ENCODE measurements at regions not wholly inside any gene's neighbourhood (a gene's known extent, or its start where the extent isn't known, plus 50 kb on each side); places are given as distances from the start of the nearest gene placed in this dataset.

DNA sequence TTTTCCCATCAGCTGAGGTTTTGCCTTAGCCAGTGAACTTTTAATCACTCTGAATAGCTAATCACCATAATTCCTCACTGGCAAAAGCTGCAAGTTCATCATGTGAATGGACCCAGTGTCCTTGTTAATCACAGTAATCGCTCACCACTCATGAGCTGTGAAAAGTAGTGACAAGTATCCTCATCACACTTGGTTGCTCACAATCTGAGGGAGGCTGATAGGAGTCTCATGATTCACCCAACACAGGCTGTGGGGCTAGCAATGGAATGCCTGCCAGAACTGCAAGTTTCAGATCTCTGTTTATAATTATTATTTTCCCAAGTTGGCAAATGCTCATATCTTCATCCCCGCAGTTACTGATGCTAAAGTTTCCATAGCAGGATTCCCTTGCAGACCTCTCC lies 467.2 kb downstream of the KIF4B start:
- in situ Hi-C loops (cut with HindIII; ENCODE audit: low pct_unique_long_range_greater_than_20kb, low sequenced_read_pairs) (no loop called here), intact Hi-C loops (cut with micrococcal nuclease; ENCODE audit: unreplicated experiment) (no loop called here)
- no TSS peak for BruUV-seq (replicated peaks)
- H3K27ac ChIP-seq (ENCODE audit: low read length): no peak overlapping the region
- H3K27me3 ChIP-seq (ENCODE audit: control insufficient read depth, insufficient read depth, low read length): no peaks in the 10 kb centered on the region
- ATAC-seq (no peak), DNase-seq (ENCODE audit: low read depth, low spot score) (no peak)
- POLR2A ChIA-PET: no interaction called here
- H3K4me1 ChIP-seq (ENCODE audit: control insufficient read depth, insufficient read depth, low read length): no peaks in the 10 kb centered on the region
- H3K4me3 ChIP-seq (ENCODE audit: low read depth in 2 of 2, low read length in 2 of 2): no peak overlapping the region
- no peaks in the 10 kb centered on the region for H3K9me3 ChIP-seq (ENCODE audit: control insufficient read depth, insufficient read depth, low read depth, low read length)
- CTCF ChIA-PET: no interaction called here
- no peaks in the 10 kb centered on the region for H3K36me3 ChIP-seq (ENCODE audit: control insufficient read depth, insufficient read depth, low read length)
- no peak for TF ChIP-seq POLR2AphosphoS5 (IDR thresholded peaks at IDR 0.05; ENCODE audit: low read depth, low read length)

DNA sequence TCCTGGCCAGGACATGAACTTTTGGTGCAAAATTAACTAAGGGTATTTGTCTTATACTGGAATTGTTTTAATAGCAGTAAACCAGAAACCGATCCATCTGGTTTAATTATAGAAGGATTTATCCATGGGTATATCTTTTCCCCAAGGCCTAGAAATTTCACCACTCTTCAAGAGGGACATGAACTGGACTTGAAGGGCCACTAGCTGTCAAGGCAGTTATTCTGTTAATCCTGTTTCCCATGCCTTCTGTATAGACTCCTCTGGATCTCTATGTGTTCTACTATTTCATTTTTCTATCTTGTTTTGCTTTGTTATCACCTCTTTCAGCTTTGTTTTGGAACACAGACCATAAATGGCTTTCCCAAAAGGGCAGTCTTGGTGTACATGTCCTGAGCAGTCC lies 467.6 kb downstream of the KIF4B start:
- DNase-seq (ENCODE audit: low read depth, low spot score) (no peak), ATAC-seq (no peak)
- no TSS peak for BruUV-seq (replicated peaks)
- no peaks in the 10 kb centered on the region for H3K36me3 ChIP-seq (ENCODE audit: control insufficient read depth, insufficient read depth, low read length)
- no peaks in the 10 kb centered on the region for H3K27me3 ChIP-seq (ENCODE audit: control insufficient read depth, insufficient read depth, low read length)
- H3K4me3 ChIP-seq (ENCODE audit: low read depth in 2 of 2, low read length in 2 of 2): no peak overlapping the region
- no peaks in the 10 kb centered on the region for H3K9me3 ChIP-seq (ENCODE audit: control insufficient read depth, insufficient read depth, low read depth, low read length)
- CTCF ChIA-PET: no interaction called here
- POLR2A ChIA-PET: no interaction called here
- in situ Hi-C loops (cut with HindIII; ENCODE audit: low pct_unique_long_range_greater_than_20kb, low sequenced_read_pairs): no loop called here
- no peaks in the 10 kb centered on the region for H3K4me1 ChIP-seq (ENCODE audit: control insufficient read depth, insufficient read depth, low read length)
- intact Hi-C loops (cut with micrococcal nuclease; ENCODE audit: unreplicated experiment): no loop called here
- TF ChIP-seq POLR2AphosphoS5 (IDR thresholded peaks at IDR 0.05; ENCODE audit: low read depth, low read length) (no peak), SIN3A (IDR thresholded peaks at IDR 0.05; ENCODE audit: borderline replicate concordance, insufficient read depth, low read depth, low read length) (no peak), TCF7L2 (IDR thresholded peaks at IDR 0.05; ENCODE audit: low read depth, low read length) (no peak)
- TF ChIP-seq, protein P1, sequence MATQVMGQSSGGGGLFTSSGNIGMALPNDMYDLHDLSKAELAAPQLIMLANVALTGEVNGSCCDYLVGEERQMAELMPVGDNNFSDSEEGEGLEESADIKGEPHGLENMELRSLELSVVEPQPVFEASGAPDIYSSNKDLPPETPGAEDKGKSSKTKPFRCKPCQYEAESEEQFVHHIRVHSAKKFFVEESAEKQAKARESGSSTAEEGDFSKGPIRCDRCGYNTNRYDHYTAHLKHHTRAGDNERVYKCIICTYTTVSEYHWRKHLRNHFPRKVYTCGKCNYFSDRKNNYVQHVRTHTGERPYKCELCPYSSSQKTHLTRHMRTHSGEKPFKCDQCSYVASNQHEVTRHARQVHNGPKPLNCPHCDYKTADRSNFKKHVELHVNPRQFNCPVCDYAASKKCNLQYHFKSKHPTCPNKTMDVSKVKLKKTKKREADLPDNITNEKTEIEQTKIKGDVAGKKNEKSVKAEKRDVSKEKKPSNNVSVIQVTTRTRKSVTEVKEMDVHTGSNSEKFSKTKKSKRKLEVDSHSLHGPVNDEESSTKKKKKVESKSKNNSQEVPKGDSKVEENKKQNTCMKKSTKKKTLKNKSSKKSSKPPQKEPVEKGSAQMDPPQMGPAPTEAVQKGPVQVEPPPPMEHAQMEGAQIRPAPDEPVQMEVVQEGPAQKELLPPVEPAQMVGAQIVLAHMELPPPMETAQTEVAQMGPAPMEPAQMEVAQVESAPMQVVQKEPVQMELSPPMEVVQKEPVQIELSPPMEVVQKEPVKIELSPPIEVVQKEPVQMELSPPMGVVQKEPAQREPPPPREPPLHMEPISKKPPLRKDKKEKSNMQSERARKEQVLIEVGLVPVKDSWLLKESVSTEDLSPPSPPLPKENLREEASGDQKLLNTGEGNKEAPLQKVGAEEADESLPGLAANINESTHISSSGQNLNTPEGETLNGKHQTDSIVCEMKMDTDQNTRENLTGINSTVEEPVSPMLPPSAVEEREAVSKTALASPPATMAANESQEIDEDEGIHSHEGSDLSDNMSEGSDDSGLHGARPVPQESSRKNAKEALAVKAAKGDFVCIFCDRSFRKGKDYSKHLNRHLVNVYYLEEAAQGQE (IDR thresholded peaks at IDR 0.05; ENCODE audit: insufficient read depth in 1 of 2, low read depth in 2 of 2, low read length in 1 of 2): no peak
- TF ChIP-seq, protein P2, sequence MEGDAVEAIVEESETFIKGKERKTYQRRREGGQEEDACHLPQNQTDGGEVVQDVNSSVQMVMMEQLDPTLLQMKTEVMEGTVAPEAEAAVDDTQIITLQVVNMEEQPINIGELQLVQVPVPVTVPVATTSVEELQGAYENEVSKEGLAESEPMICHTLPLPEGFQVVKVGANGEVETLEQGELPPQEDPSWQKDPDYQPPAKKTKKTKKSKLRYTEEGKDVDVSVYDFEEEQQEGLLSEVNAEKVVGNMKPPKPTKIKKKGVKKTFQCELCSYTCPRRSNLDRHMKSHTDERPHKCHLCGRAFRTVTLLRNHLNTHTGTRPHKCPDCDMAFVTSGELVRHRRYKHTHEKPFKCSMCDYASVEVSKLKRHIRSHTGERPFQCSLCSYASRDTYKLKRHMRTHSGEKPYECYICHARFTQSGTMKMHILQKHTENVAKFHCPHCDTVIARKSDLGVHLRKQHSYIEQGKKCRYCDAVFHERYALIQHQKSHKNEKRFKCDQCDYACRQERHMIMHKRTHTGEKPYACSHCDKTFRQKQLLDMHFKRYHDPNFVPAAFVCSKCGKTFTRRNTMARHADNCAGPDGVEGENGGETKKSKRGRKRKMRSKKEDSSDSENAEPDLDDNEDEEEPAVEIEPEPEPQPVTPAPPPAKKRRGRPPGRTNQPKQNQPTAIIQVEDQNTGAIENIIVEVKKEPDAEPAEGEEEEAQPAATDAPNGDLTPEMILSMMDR (IDR thresholded peaks at IDR 0.05): no peak
- no peak overlapping the region for H3K27ac ChIP-seq (ENCODE audit: low read length)

DNA sequence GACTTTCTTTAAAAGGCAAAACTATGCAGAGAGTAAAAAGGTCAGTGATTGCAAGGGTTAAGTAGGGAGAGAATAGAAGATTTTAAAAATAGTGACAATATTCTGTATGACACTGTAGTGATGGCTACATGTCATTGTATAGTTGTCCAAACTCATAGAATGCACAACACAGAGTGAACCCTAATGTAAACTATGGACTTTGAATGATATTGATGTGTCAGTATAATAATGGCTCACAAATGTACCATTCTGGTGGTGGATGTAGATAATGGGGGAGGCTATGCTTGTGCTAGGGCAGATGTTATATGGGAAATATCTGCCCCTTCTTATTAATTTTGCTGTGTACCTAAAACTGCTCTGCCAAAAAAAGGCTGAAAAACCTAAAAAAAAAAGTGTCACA lies 468.9 kb downstream of the KIF4B start:
- DNase-seq (ENCODE audit: low read depth, low spot score): no peak
- Histone ChIP-seq H3K27ac (ENCODE audit: low read length) (no peak overlapping the region), H3K27me3 (ENCODE audit: control insufficient read depth, insufficient read depth, low read length) (no peaks in the 10 kb centered on the region), H3K4me3 (ENCODE audit: low read depth in 2 of 2, low read length in 2 of 2) (no peak overlapping the region), H3K4me1 (ENCODE audit: control insufficient read depth, insufficient read depth, low read length) (no peaks in the 10 kb centered on the region), H3K9me3 (ENCODE audit: control insufficient read depth, insufficient read depth, low read depth, low read length) (no peaks in the 10 kb centered on the region), H3K36me3 (ENCODE audit: control insufficient read depth, insufficient read depth, low read length) (no peaks in the 10 kb centered on the region)
- POLR2A ChIA-PET: interaction anchor here (0.7 kb wide), 1 partner anchor 269 kb away, joined by 9 read pairs; no protein-coding TSS in a partner anchor
- no peak for TF ChIP-seq SIN3A (IDR thresholded peaks at IDR 0.05; ENCODE audit: borderline replicate concordance, insufficient read depth, low read depth, low read length)
- no peak for TF ChIP-seq TCF7L2 (IDR thresholded peaks at IDR 0.05; ENCODE audit: low read depth, low read length)
- TF ChIP-seq, protein P2 (IDR thresholded peaks at IDR 0.05): no peak
- no peak for TF ChIP-seq POLR2AphosphoS5 (IDR thresholded peaks at IDR 0.05; ENCODE audit: low read depth, low read length)
- TF ChIP-seq, protein P1 (IDR thresholded peaks at IDR 0.05; ENCODE audit: insufficient read depth in 1 of 2, low read depth in 2 of 2, low read length in 1 of 2): no peak
- intact Hi-C loops (cut with micrococcal nuclease; ENCODE audit: unreplicated experiment) (no loop called here), in situ Hi-C loops (cut with HindIII; ENCODE audit: low pct_unique_long_range_greater_than_20kb, low sequenced_read_pairs) (no loop called here)
- BruUV-seq (replicated peaks): no TSS peak
- CTCF ChIA-PET: no interaction called here
- ATAC-seq: no peak
